ENCODE measurements at regions not wholly inside any gene's neighbourhood (a gene's known extent, or its start where the extent isn't known, plus 50 kb on each side); places are given as distances from the start of the nearest gene placed in this dataset.

- Histone ChIP-seq H3K27me3 (no peaks in the 10 kb centered on the region), H3K9me3 (ENCODE audit: low read depth) (no peaks in the 10 kb centered on the region), H2AFZ (no peak overlapping the region), H3K36me3 (replicated peaks; ENCODE audit: insufficient read depth, low read depth) (no peaks in the 10 kb centered on the region), H3K79me2 (no peaks in the 10 kb centered on the region), H3K4me3 (no peak overlapping the region), H4K20me1 (ENCODE audit: insufficient read depth, poor library complexity, severe bottlenecking) (no peaks in the 10 kb centered on the region), H3K9me2 (replicated peaks; ENCODE audit: insufficient read depth) (no peaks in the 10 kb centered on the region), H3K4me1 (ENCODE audit: insufficient read depth) (no peaks in the 10 kb centered on the region), H3K27ac (no peak overlapping the region), H3K4me2 (no peak overlapping the region)
- no peak for DNase-seq (ENCODE audit: low spot score)
- 79% methylated on average over 14 of the region's 14 CpGs for WGBS (ENCODE audit: low lambda C conversion rate, missing lambda C conversion rate)
- TF ChIP-seq, protein P1, sequence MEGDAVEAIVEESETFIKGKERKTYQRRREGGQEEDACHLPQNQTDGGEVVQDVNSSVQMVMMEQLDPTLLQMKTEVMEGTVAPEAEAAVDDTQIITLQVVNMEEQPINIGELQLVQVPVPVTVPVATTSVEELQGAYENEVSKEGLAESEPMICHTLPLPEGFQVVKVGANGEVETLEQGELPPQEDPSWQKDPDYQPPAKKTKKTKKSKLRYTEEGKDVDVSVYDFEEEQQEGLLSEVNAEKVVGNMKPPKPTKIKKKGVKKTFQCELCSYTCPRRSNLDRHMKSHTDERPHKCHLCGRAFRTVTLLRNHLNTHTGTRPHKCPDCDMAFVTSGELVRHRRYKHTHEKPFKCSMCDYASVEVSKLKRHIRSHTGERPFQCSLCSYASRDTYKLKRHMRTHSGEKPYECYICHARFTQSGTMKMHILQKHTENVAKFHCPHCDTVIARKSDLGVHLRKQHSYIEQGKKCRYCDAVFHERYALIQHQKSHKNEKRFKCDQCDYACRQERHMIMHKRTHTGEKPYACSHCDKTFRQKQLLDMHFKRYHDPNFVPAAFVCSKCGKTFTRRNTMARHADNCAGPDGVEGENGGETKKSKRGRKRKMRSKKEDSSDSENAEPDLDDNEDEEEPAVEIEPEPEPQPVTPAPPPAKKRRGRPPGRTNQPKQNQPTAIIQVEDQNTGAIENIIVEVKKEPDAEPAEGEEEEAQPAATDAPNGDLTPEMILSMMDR (IDR thresholded peaks at IDR 0.05; ENCODE audit: poor library complexity): no peak
- no peak for TF ChIP-seq EZH2 (IDR thresholded peaks at IDR 0.05; ENCODE audit: borderline replicate concordance)
- TF ChIP-seq EZH2phosphoT487 (IDR thresholded peaks at IDR 0.05; ENCODE audit: low read depth, severe bottlenecking, unreplicated experiment): no peak
Measured at GRCh38 chr5:89827359-89827758, 582.2 kb downstream of the CETN3 start.

DNA sequence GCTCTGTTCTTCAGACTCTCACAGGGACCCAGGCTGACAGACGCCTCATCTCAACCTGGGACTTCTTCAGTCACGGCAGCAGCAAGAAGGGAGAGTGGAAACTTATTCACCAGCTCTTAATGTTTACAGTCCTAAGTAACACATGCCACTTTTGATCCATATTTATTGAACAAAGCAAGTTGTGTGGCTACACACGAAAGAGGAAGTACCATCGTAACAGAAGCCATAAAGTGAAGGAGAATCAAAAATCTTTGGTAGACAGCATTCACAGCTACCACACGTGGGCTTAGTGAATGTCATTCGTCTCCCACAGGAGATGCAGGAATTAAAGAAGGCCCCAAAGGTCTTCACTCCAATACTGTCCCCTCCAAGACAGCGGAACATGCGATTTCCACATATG, 582.6 kb downstream of the CETN3 start:
- H3K4me3 ChIP-seq: no peak overlapping the region
- no peaks in the 10 kb centered on the region for H3K79me2 ChIP-seq
- H3K36me3 ChIP-seq (replicated peaks; ENCODE audit: insufficient read depth, low read depth): no peaks in the 10 kb centered on the region
- no peak overlapping the region for H3K4me2 ChIP-seq
- H3K4me1 ChIP-seq (ENCODE audit: insufficient read depth): no peaks in the 10 kb centered on the region
- H3K9me3 ChIP-seq (ENCODE audit: low read depth): no peaks in the 10 kb centered on the region
- 88% methylated on average over 8 of the region's 8 CpGs for WGBS (ENCODE audit: low lambda C conversion rate, missing lambda C conversion rate)
- H4K20me1 ChIP-seq (ENCODE audit: insufficient read depth, poor library complexity, severe bottlenecking): no peaks in the 10 kb centered on the region
- TF ChIP-seq, protein P1 (IDR thresholded peaks at IDR 0.05; ENCODE audit: poor library complexity): no peak
- no peak for TF ChIP-seq EZH2phosphoT487 (IDR thresholded peaks at IDR 0.05; ENCODE audit: low read depth, severe bottlenecking, unreplicated experiment)
- no peak for TF ChIP-seq EZH2 (IDR thresholded peaks at IDR 0.05; ENCODE audit: borderline replicate concordance)
- no peaks in the 10 kb centered on the region for H3K9me2 ChIP-seq (replicated peaks; ENCODE audit: insufficient read depth)
- DNase-seq (ENCODE audit: low spot score): no peak
- H2AFZ ChIP-seq: no peak overlapping the region
- H3K27me3 ChIP-seq: no peaks in the 10 kb centered on the region
- H3K27ac ChIP-seq: no peak overlapping the region

GRCh38 chr5:89823046-89823445, 586.5 kb downstream of the CETN3 start:
- Histone ChIP-seq H3K36me3 (replicated peaks; ENCODE audit: insufficient read depth, low read depth) (no peaks in the 10 kb centered on the region), H3K4me1 (ENCODE audit: insufficient read depth) (no peaks in the 10 kb centered on the region), H3K4me3 (no peak overlapping the region), H4K20me1 (ENCODE audit: insufficient read depth, poor library complexity, severe bottlenecking) (no peaks in the 10 kb centered on the region), H3K9me2 (replicated peaks; ENCODE audit: insufficient read depth) (no peaks in the 10 kb centered on the region), H2AFZ (no peak overlapping the region), H3K27me3 (no peaks in the 10 kb centered on the region), H3K4me2 (no peak overlapping the region), H3K9me3 (ENCODE audit: low read depth) (no peaks in the 10 kb centered on the region), H3K27ac (no peak overlapping the region), H3K79me2 (no peaks in the 10 kb centered on the region)
- no peak for DNase-seq (ENCODE audit: low spot score)
- 88% methylated on average over 2 of the region's 2 CpGs for WGBS (ENCODE audit: low lambda C conversion rate, missing lambda C conversion rate)
- TF ChIP-seq EZH2 (IDR thresholded peaks at IDR 0.05; ENCODE audit: borderline replicate concordance): no peak
- TF ChIP-seq, protein P1 (IDR thresholded peaks at IDR 0.05; ENCODE audit: poor library complexity): no peak
- no peak for TF ChIP-seq EZH2phosphoT487 (IDR thresholded peaks at IDR 0.05; ENCODE audit: low read depth, severe bottlenecking, unreplicated experiment)

- Histone ChIP-seq H3K4me3 (no peak overlapping the region), H3K27me3 (no peaks in the 10 kb centered on the region), H3K36me3 (replicated peaks; ENCODE audit: insufficient read depth, low read depth) (no peaks in the 10 kb centered on the region), H3K27ac (no peak overlapping the region), H3K4me1 (ENCODE audit: insufficient read depth) (no peaks in the 10 kb centered on the region), H3K4me2 (no peak overlapping the region), H3K9me2 (replicated peaks; ENCODE audit: insufficient read depth) (no peaks in the 10 kb centered on the region), H3K9me3 (ENCODE audit: low read depth) (no peaks in the 10 kb centered on the region), H3K79me2 (no peaks in the 10 kb centered on the region), H2AFZ (no peak overlapping the region), H4K20me1 (ENCODE audit: insufficient read depth, poor library complexity, severe bottlenecking) (no peaks in the 10 kb centered on the region)
- DNase-seq (ENCODE audit: low spot score): no peak
- TF ChIP-seq, protein P1 (IDR thresholded peaks at IDR 0.05; ENCODE audit: poor library complexity): no peak
- TF ChIP-seq EZH2 (IDR thresholded peaks at IDR 0.05; ENCODE audit: borderline replicate concordance) (no peak), EZH2phosphoT487 (IDR thresholded peaks at IDR 0.05; ENCODE audit: low read depth, severe bottlenecking, unreplicated experiment) (no peak)
- WGBS (ENCODE audit: low lambda C conversion rate, missing lambda C conversion rate): 76% methylated on average over 4 of the region's 4 CpGs
Measured at GRCh38 chr5:89817841-89818240, 591.7 kb downstream of the CETN3 start.
